HEK293 (cell line): ENCODE measurements at regions not wholly inside any gene's neighbourhood (a gene's known extent, or its start where the extent isn't known, plus 50 kb on each side); places are given as distances from the start of the nearest gene placed in this dataset.

Experiments used
- GLI4 ChIP-seq: fragments of 450-650 bp; formaldehyde crosslinking; IDR thresholded peaks from 2 replicates; pipeline ENCODE4 v1.5.1; 2016; ENCODE audit warnings: missing biosample characterization, missing genetic modification characterization
- HOXD13 ChIP-seq: sonication (generic); formaldehyde crosslinking; IDR thresholded peaks from 2 replicates; pipeline ENCODE4 v1.8.0; 2022; ENCODE audit warnings: missing genetic modification reagents, borderline replicate concordance
- ZBTB7A ChIP-seq: fragments of 450-650 bp; formaldehyde crosslinking; IDR thresholded peaks from 2 replicates; pipeline ENCODE4 v1.5.1; 2016; ENCODE audit warnings: low read depth, missing biosample characterization, missing genetic modification characterization
- ZNF138 ChIP-seq: fragments of 450-650 bp; formaldehyde crosslinking; IDR thresholded peaks from 2 replicates; pipeline ENCODE4 v1.5.1; 2016; ENCODE audit warnings: missing biosample characterization, missing genetic modification characterization, borderline replicate concordance
- ZNF239 ChIP-seq: fragments of 450-650 bp; formaldehyde crosslinking; IDR thresholded peaks from 2 replicates; pipeline ENCODE4 v1.5.1; 2016; ENCODE audit warnings: missing biosample characterization, missing genetic modification characterization
- ZNF596 ChIP-seq: fragments of 450-650 bp; IDR thresholded peaks from 2 replicates; pipeline ENCODE4 v1.5.0; 2018; ENCODE audit warnings: missing biosample characterization, mild to moderate bottlenecking, missing genetic modification characterization, moderate library complexity
- TF ChIP-seq, protein P1 (sequence below): fragments of 450-650 bp; formaldehyde crosslinking; IDR thresholded peaks from 2 replicates; pipeline ENCODE4 v1.5.1; 2016; ENCODE audit warnings: missing biosample characterization, missing genetic modification characterization
- TF ChIP-seq, protein P2 (sequence below): fragments of 450-650 bp; formaldehyde crosslinking; IDR thresholded peaks from 2 replicates; pipeline ENCODE4 v1.5.1; 2016; ENCODE audit warnings: missing biosample characterization, missing genetic modification characterization
- TF ChIP-seq, protein P3 (sequence below): fragments of 450-650 bp; formaldehyde crosslinking; IDR thresholded peaks from 2 replicates; pipeline ENCODE4 v1.5.1; 2016; ENCODE audit warnings: missing biosample characterization, missing genetic modification characterization
- TF ChIP-seq, protein P4 (sequence below): fragments of 450-650 bp; formaldehyde crosslinking; IDR thresholded peaks from 2 replicates; pipeline ENCODE4 v1.5.1; 2016; ENCODE audit warnings: missing biosample characterization, missing genetic modification characterization
- TF ChIP-seq, protein P5 (sequence below): fragments of 450-650 bp; formaldehyde crosslinking; optimal IDR thresholded peaks from 2 replicates; pipeline ENCODE3; 2016; ENCODE audit warnings: missing biosample characterization, mild to moderate bottlenecking, missing genetic modification characterization
- TF ChIP-seq, protein P6 (sequence below): fragments of 450-650 bp; formaldehyde crosslinking; IDR thresholded peaks from 2 replicates; pipeline ENCODE4 v1.5.0; 2017; ENCODE audit warnings: missing biosample characterization, missing genetic modification characterization, borderline replicate concordance
- TF ChIP-seq, protein P7 (sequence below): fragments of 450-650 bp; formaldehyde crosslinking; IDR thresholded peaks from 2 replicates; pipeline ENCODE4 v1.5.1; 2016; ENCODE audit warnings: missing biosample characterization, missing genetic modification characterization

DNA sequence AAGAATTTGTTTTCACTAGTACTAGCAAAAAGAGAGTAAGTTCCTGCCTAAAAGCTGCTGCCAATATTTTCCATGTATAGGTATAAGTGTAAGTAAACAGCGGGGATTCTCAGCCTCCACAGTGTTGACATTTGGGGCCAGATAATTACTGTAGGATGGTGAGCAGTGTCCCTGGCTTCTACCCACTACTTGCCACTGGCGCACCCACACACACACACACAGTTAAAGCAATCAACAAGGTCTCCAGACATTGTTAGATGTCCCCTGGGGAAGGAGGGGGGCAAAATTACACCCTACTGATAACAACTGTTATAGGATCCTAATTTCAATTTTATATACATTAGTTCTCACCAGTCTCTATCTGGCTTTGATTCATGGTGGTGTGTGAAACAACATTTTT is 417.0 kb upstream of the PSMD7 start:
- TF ChIP-seq, protein P1, sequence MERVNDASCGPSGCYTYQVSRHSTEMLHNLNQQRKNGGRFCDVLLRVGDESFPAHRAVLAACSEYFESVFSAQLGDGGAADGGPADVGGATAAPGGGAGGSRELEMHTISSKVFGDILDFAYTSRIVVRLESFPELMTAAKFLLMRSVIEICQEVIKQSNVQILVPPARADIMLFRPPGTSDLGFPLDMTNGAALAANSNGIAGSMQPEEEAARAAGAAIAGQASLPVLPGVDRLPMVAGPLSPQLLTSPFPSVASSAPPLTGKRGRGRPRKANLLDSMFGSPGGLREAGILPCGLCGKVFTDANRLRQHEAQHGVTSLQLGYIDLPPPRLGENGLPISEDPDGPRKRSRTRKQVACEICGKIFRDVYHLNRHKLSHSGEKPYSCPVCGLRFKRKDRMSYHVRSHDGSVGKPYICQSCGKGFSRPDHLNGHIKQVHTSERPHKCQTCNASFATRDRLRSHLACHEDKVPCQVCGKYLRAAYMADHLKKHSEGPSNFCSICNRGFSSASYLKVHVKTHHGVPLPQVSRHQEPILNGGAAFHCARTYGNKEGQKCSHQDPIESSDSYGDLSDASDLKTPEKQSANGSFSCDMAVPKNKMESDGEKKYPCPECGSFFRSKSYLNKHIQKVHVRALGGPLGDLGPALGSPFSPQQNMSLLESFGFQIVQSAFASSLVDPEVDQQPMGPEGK (tag by site-specific recombination), result no peak
- TF ChIP-seq, protein P2, sequence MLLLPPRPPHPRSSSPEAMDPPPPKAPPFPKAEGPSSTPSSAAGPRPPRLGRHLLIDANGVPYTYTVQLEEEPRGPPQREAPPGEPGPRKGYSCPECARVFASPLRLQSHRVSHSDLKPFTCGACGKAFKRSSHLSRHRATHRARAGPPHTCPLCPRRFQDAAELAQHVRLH (tag by site-specific recombination), result no peak
- no peak for TF ChIP-seq ZNF596
- no peak for TF ChIP-seq HOXD13 (CRISPR knock-in tag)
- TF ChIP-seq, protein P3, sequence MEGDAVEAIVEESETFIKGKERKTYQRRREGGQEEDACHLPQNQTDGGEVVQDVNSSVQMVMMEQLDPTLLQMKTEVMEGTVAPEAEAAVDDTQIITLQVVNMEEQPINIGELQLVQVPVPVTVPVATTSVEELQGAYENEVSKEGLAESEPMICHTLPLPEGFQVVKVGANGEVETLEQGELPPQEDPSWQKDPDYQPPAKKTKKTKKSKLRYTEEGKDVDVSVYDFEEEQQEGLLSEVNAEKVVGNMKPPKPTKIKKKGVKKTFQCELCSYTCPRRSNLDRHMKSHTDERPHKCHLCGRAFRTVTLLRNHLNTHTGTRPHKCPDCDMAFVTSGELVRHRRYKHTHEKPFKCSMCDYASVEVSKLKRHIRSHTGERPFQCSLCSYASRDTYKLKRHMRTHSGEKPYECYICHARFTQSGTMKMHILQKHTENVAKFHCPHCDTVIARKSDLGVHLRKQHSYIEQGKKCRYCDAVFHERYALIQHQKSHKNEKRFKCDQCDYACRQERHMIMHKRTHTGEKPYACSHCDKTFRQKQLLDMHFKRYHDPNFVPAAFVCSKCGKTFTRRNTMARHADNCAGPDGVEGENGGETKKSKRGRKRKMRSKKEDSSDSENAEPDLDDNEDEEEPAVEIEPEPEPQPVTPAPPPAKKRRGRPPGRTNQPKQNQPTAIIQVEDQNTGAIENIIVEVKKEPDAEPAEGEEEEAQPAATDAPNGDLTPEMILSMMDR (tag by site-specific recombination), result no peak
- TF ChIP-seq, protein P4, sequence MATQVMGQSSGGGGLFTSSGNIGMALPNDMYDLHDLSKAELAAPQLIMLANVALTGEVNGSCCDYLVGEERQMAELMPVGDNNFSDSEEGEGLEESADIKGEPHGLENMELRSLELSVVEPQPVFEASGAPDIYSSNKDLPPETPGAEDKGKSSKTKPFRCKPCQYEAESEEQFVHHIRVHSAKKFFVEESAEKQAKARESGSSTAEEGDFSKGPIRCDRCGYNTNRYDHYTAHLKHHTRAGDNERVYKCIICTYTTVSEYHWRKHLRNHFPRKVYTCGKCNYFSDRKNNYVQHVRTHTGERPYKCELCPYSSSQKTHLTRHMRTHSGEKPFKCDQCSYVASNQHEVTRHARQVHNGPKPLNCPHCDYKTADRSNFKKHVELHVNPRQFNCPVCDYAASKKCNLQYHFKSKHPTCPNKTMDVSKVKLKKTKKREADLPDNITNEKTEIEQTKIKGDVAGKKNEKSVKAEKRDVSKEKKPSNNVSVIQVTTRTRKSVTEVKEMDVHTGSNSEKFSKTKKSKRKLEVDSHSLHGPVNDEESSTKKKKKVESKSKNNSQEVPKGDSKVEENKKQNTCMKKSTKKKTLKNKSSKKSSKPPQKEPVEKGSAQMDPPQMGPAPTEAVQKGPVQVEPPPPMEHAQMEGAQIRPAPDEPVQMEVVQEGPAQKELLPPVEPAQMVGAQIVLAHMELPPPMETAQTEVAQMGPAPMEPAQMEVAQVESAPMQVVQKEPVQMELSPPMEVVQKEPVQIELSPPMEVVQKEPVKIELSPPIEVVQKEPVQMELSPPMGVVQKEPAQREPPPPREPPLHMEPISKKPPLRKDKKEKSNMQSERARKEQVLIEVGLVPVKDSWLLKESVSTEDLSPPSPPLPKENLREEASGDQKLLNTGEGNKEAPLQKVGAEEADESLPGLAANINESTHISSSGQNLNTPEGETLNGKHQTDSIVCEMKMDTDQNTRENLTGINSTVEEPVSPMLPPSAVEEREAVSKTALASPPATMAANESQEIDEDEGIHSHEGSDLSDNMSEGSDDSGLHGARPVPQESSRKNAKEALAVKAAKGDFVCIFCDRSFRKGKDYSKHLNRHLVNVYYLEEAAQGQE (tag by site-specific recombination), result no peak
- no peak for TF ChIP-seq ZNF239
- TF ChIP-seq, protein P5, sequence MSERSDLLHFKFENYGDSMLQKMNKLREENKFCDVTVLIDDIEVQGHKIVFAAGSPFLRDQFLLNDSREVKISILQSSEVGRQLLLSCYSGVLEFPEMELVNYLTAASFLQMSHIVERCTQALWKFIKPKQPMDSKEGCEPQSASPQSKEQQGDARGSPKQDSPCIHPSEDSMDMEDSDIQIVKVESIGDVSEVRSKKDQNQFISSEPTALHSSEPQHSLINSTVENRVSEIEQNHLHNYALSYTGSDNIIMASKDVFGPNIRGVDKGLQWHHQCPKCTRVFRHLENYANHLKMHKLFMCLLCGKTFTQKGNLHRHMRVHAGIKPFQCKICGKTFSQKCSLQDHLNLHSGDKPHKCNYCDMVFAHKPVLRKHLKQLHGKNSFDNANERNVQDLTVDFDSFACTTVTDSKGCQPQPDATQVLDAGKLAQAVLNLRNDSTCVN (tag by site-specific recombination), result no peak
- no peak for TF ChIP-seq GLI4
- TF ChIP-seq, protein P6, sequence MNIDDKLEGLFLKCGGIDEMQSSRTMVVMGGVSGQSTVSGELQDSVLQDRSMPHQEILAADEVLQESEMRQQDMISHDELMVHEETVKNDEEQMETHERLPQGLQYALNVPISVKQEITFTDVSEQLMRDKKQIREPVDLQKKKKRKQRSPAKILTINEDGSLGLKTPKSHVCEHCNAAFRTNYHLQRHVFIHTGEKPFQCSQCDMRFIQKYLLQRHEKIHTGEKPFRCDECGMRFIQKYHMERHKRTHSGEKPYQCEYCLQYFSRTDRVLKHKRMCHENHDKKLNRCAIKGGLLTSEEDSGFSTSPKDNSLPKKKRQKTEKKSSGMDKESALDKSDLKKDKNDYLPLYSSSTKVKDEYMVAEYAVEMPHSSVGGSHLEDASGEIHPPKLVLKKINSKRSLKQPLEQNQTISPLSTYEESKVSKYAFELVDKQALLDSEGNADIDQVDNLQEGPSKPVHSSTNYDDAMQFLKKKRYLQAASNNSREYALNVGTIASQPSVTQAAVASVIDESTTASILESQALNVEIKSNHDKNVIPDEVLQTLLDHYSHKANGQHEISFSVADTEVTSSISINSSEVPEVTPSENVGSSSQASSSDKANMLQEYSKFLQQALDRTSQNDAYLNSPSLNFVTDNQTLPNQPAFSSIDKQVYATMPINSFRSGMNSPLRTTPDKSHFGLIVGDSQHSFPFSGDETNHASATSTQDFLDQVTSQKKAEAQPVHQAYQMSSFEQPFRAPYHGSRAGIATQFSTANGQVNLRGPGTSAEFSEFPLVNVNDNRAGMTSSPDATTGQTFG (tag by site-specific recombination), result no peak
- no peak for TF ChIP-seq ZBTB7A (tag by site-specific recombination)
- no peak for TF ChIP-seq ZNF138 (tag by site-specific recombination)
- TF ChIP-seq, protein P7, sequence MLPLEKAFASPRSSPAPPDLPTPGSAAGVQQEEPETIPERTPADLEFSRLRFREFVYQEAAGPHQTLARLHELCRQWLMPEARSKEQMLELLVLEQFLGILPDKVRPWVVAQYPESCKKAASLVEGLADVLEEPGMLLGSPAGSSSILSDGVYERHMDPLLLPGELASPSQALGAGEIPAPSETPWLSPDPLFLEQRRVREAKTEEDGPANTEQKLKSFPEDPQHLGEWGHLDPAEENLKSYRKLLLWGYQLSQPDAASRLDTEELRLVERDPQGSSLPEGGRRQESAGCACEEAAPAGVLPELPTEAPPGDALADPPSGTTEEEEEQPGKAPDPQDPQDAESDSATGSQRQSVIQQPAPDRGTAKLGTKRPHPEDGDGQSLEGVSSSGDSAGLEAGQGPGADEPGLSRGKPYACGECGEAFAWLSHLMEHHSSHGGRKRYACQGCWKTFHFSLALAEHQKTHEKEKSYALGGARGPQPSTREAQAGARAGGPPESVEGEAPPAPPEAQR (tag by site-specific recombination), result no peak
